HCT116 (cell line): ENCODE measurements at regions not wholly inside any gene's neighbourhood (a gene's known extent, or its start where the extent isn't known, plus 50 kb on each side); places are given as distances from the start of the nearest gene placed in this dataset.

ENCODE experiments used
- ATAC-seq: fragments of 200-7000 bp; cut with Tn5 transposase; 2 replicates; pipeline ENCODE4 v1.9.1; 2020; ENCODE audit warnings: mild to moderate bottlenecking, moderate library complexity
- BruUV-seq: library from RNA; stranded (reverse); fragments of 400-500 nt; replicated peaks from 2 replicates; lab custom pipeline; 2021; lab: Mats Ljungman, UMichigan
- CTCF ChIA-PET: fragments of 300-600 bp; sonication (Branson Sonifier 250); formaldehyde crosslinking; loops from one replicate; lab custom pipeline; 2021; ENCODE audit warnings: antibody characterized with exemption; lab: Charles Lee
- POLR2A ChIA-PET: fragments of 300-600, 350-600 bp; sonication (Branson Sonifier 250); formaldehyde crosslinking; loops from one replicate; lab custom pipeline; 2021; ENCODE audit warnings: antibody characterized with exemption; lab: Charles Lee
- RAD21 ChIA-PET, 2 experiments: fragments of 300-600 bp; sonication (Branson Sonifier 250); formaldehyde crosslinking; loops; one replicate each; lab custom pipeline; 2023; ENCODE audit warnings: low total read pairs in 2 of 2; ENCODE audit not compliant: uncharacterized antibody in 2 of 2, unreplicated experiment in 2 of 2, low non-redundant PET in 1 of 2; lab: Charles Lee
- DNase-seq: peaks from one replicate; pipeline ENCODE4 v3.0.0-alpha.2; 2010; ENCODE audit warnings: low read depth, low spot score
- H2AFZ ChIP-seq: fragments of 200-600 bp; shearing (Covaris generic), sonication (generic); 2 replicates; pipeline ENCODE4 v1.6.1; 2017; ENCODE audit warnings: low read depth, mixed run types, mixed read lengths, antibody characterized with exemption, low read length; ENCODE audit not compliant: poor library complexity, severe bottlenecking
- H3K27ac ChIP-seq: 2 replicates; pipeline ENCODE4 v1.5.1; 2012; ENCODE audit warnings: low read depth, low read length
- H3K27me3 ChIP-seq: fragments of 200-600 bp; sonication (generic); 2 replicates; pipeline ENCODE4 v1.6.1; 2016; ENCODE audit warnings: mixed run types, low read length, mixed read lengths; ENCODE audit not compliant: insufficient read depth
- H3K36me3 ChIP-seq, 2 experiments: fragments of 200-500 bp in 1 of 2; fragments of 200-600 bp in 1 of 2; sonication (Bioruptor generic) in 1 of 2; sonication (generic) in 1 of 2; 2 replicates each; pipeline versions ENCODE4 v1.5.1 to v1.6.1; 2014 to 2016; ENCODE audit warnings: low read length in 2 of 2, inconsistent platforms in 1 of 2, mixed read lengths in 1 of 2, mixed run types in 1 of 2; ENCODE audit not compliant: insufficient read depth in 2 of 2, control insufficient read depth in 1 of 2
- H3K4me1 ChIP-seq, 2 experiments: fragments of 200-600 bp in 1 of 2; sonication (generic) in 1 of 2; 2 replicates each; pipeline versions ENCODE4 v1.5.1 to v1.6.1; 2012 to 2017; ENCODE audit warnings: low read length in 2 of 2, inconsistent platforms in 1 of 2, mild to moderate bottlenecking in 1 of 2, mixed read lengths in 1 of 2, mixed run types in 1 of 2, moderate library complexity in 1 of 2; ENCODE audit not compliant: insufficient read depth in 2 of 2, control insufficient read depth in 1 of 2
- H3K4me2 ChIP-seq: fragments of 200-600 bp; sonication (generic); 2 replicates; pipeline ENCODE4 v1.6.1; 2017; ENCODE audit warnings: mixed run types, low read length, mixed read lengths
- H3K4me3 ChIP-seq, 2 experiments: fragments of 200-600 bp in 1 of 2; sonication (generic) in 1 of 2; replicated peaks in 1 of 2; 2 replicates each; pipeline ENCODE4 v1.5.1; 2011 to 2016; ENCODE audit warnings: low read length in 2 of 2, control low read depth in 1 of 2, low read depth in 1 of 2, mild to moderate bottlenecking in 1 of 2, mixed read lengths in 1 of 2, mixed run types in 1 of 2
- H3K79me2 ChIP-seq: fragments of 200-600 bp; sonication (generic); 2 replicates; pipeline ENCODE4 v1.6.1; 2017; ENCODE audit warnings: mild to moderate bottlenecking, mixed run types, low read length, moderate library complexity, mixed read lengths; ENCODE audit not compliant: insufficient read depth
- H3K9ac ChIP-seq: fragments of 200-600 bp; sonication (generic); 2 replicates; pipeline ENCODE4 v1.6.1; 2016; ENCODE audit warnings: low read length, mixed read lengths
- H3K9me2 ChIP-seq: fragments of 200-600 bp; sonication (generic), shearing (Covaris generic); 2 replicates; pipeline ENCODE4 v1.6.1; 2017; ENCODE audit warnings: mixed run types, mild to moderate bottlenecking, moderate library complexity; ENCODE audit not compliant: insufficient read depth
- H3K9me3 ChIP-seq, 2 experiments: fragments of 200-500 bp in 1 of 2; fragments of 200-600 bp in 1 of 2; sonication (Bioruptor generic) in 1 of 2; sonication (generic) in 1 of 2; 2 replicates each; pipeline ENCODE4 v1.6.1; 2014 to 2017; ENCODE audit warnings: low read length in 2 of 2, mixed read lengths in 2 of 2, inconsistent platforms in 1 of 2, low read depth in 1 of 2, mild to moderate bottlenecking in 1 of 2, mixed run types in 1 of 2, moderate library complexity in 1 of 2; ENCODE audit not compliant: control insufficient read depth in 1 of 2, insufficient read depth in 1 of 2
- H4K20me1 ChIP-seq: fragments of 200-600 bp; sonication (generic), shearing (Covaris generic); 2 replicates; pipeline ENCODE4 v1.6.1; 2017; ENCODE audit warnings: mixed run types, mild to moderate bottlenecking, moderate library complexity; ENCODE audit not compliant: insufficient read depth
- EGR1 ChIP-seq: IDR thresholded peaks from 2 replicates; pipeline ENCODE4 v1.6.1; 2012; ENCODE audit warnings: low read depth
- EZH2phosphoT487 ChIP-seq: fragments of 200-600 bp; IDR thresholded peaks from 2 replicates; pipeline ENCODE4 v1.6.1; 2018; ENCODE audit warnings: antibody characterized with exemption, borderline replicate concordance
- FOSL1 ChIP-seq: IDR thresholded peaks from 2 replicates; pipeline ENCODE4 v1.6.1; 2012; ENCODE audit warnings: low read depth
- POLR2A ChIP-seq: IDR thresholded peaks from 2 replicates; pipeline ENCODE4 v1.7.0; 2011; ENCODE audit warnings: borderline replicate concordance; ENCODE audit not compliant: insufficient read depth, insufficient read length; ENCODE audit errors: extremely low read depth
- POLR2AphosphoS5 ChIP-seq: IDR thresholded peaks from 2 replicates; pipeline ENCODE4 v1.6.1; 2011; ENCODE audit warnings: mild to moderate bottlenecking, low read depth, low read length, moderate library complexity
- REST ChIP-seq: IDR thresholded peaks from 2 replicates; pipeline ENCODE4 v1.6.1; 2012; ENCODE audit warnings: low read depth
- SIN3A ChIP-seq: IDR thresholded peaks from 2 replicates; pipeline ENCODE4 v1.6.1; 2012; ENCODE audit warnings: low read depth
- SRF ChIP-seq: IDR thresholded peaks from 2 replicates; pipeline ENCODE4 v1.6.1; 2012; ENCODE audit warnings: low read depth
- YY1 ChIP-seq: IDR thresholded peaks from 2 replicates; pipeline ENCODE4 v1.6.1; 2011; ENCODE audit warnings: low read length, low read depth, moderate library complexity, mild to moderate bottlenecking; ENCODE audit not compliant: insufficient replicate concordance; ENCODE audit errors: extremely low read depth
- ZFX ChIP-seq: fragments of 450-650 bp; IDR thresholded peaks from 2 replicates; pipeline ENCODE4 v1.6.1; 2017
- ZNF274 ChIP-seq: fragments of 200-500 bp; sonication (Bioruptor generic); IDR thresholded peaks from 2 replicates; pipeline ENCODE4 v1.6.1; 2014; ENCODE audit warnings: mild to moderate bottlenecking, low read depth, low read length, inconsistent platforms
- intact Hi-C: fragments of 100-400 bp; cut with micrococcal nuclease; formaldehyde crosslinking; loops from 2 replicates; pipeline ENCODE4 v1.10.0; 2022
- TF ChIP-seq, protein P1 (sequence below): IDR thresholded peaks from 2 replicates; pipeline ENCODE4 v1.6.1; 2012
- TF ChIP-seq, protein P2 (sequence below): IDR thresholded peaks from 2 replicates; pipeline ENCODE4 v1.6.1; 2012

GRCh38 chr14:82138431-82138830 is 604.8 kb upstream of the SEL1L start (continued):
- TF ChIP-seq POLR2AphosphoS5 (no peak), ZNF274 (no peak)

GRCh38 chr14:82146846-82147245 is 613.2 kb upstream of the SEL1L start:
- Histone ChIP-seq H3K79me2 (no peaks in the 10 kb centered on the region), H3K4me1 (no peaks in the 10 kb centered on the region), H3K27me3 (no peaks in the 10 kb centered on the region), H3K4me3 (no peak overlapping the region), H3K27ac (no peak overlapping the region), H3K9me3 (peaks cover 9 to 14% of the 10 kb centered on the region in 2 experiments; a peak in 3 of 4 replicates), H3K4me2 (no peak overlapping the region), H3K36me3 (no peaks in the 10 kb centered on the region), H4K20me1 (no peaks in the 10 kb centered on the region), H2AFZ (no peak overlapping the region), H3K9ac (no peak overlapping the region), H3K9me2 (no peaks in the 10 kb centered on the region)
- no peak for TF ChIP-seq POLR2A
- no peak for TF ChIP-seq EZH2phosphoT487
- TF ChIP-seq ZFX = no peak
- TF ChIP-seq, protein P1, sequence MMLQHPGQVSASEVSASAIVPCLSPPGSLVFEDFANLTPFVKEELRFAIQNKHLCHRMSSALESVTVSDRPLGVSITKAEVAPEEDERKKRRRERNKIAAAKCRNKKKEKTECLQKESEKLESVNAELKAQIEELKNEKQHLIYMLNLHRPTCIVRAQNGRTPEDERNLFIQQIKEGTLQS = no peak
- no peak for TF ChIP-seq REST
- TF ChIP-seq, protein P2, sequence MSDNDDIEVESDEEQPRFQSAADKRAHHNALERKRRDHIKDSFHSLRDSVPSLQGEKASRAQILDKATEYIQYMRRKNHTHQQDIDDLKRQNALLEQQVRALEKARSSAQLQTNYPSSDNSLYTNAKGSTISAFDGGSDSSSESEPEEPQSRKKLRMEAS = no peak
- no peak for TF ChIP-seq SIN3A
- TF ChIP-seq POLR2AphosphoS5 = no peak
- TF ChIP-seq SRF = no peak
- TF ChIP-seq EGR1 = no peak
- TF ChIP-seq YY1 = no peak
- no peak for TF ChIP-seq FOSL1
- ChIA-PET POLR2A (no interaction called here), RAD21 (no interaction called here), CTCF (no interaction called here)
- intact Hi-C loops = no loop called here
- BruUV-seq = no TSS peak
- ATAC-seq (no peak), DNase-seq (no peak)
